ENCODE measurements at regions not wholly inside any gene's neighbourhood (a gene's known extent, or its start where the extent isn't known, plus 50 kb on each side); places are given as distances from the start of the nearest gene placed in this dataset.

DNA sequence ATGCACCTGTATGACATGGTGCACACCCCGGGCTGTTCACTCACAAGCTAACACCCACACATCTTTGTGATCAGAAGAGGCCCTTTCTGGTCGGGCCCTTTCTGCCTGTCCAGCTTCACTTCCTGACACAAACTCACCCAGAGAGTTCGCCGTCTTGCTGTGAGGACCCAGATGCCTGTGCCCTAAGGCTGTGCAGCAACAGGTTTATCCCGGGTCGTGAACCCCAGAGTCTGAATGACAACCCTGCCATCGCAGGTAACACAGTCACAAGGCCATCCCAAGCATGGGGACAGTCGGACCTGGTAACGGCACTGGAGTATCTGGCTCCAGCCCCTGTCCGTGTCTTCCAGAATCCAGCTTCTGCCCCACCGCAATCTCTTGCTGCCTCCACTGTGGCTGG is 235.1 kb downstream of the BUD13 start:
- TF ChIP-seq TRIM24 (CRISPR knock-in tag; IDR thresholded peaks at IDR 0.05) (no peak), CTCF (CRISPR knock-in tag; IDR thresholded peaks at IDR 0.05) (no peak), SMARCE1 (IDR thresholded peaks at IDR 0.05; ENCODE audit: borderline replicate concordance) (no peak), ZNF547 (CRISPR knock-in tag; IDR thresholded peaks at IDR 0.05) (no peak)

All from HepG2 (cell line).